HEK293 (cell line): ENCODE measurements at regions not wholly inside any gene's neighbourhood (a gene's known extent, or its start where the extent isn't known, plus 50 kb on each side); places are given as distances from the start of the nearest gene placed in this dataset.

Source experiments
- CTCF ChIA-PET: fragments of 350-600 bp; formaldehyde crosslinking; extraction: SDS; loops from one replicate; lab custom pipeline; 2021; ENCODE audit warnings: antibody characterized with exemption; lab: Yijun Ruan, JAX
- POLR2A ChIA-PET: fragments of 300-600 bp; formaldehyde crosslinking; extraction: SDS; loops from one replicate; lab custom pipeline; 2020; ENCODE audit warnings: antibody characterized with exemption, inconsistent platforms; lab: Yijun Ruan, JAX
- H3K27ac ChIP-seq: fragments of 200-500 bp; sonication (Bioruptor generic); 2 replicates; pipeline ENCODE4 v1.5.1; 2014; ENCODE audit warnings: low read depth, low read length, control low read depth, inconsistent platforms; ENCODE audit errors: extremely low read depth
- H3K36me3 ChIP-seq, 2 experiments: fragments of 200-500 bp in 1 of 2; sonication (Bioruptor generic) in 1 of 2; 1 replicate in 1 of 2; 2 replicates in 1 of 2; pipeline ENCODE4 v1.5.1; 2014 to 2017; ENCODE audit warnings: inconsistent platforms in 2 of 2, low read length in 2 of 2; ENCODE audit not compliant: control insufficient read depth in 2 of 2, insufficient read depth in 1 of 2
- H3K4me1 ChIP-seq: fragments of 200-500 bp; sonication (Bioruptor generic); 2 replicates; pipeline ENCODE4 v1.5.1; 2014; ENCODE audit warnings: mild to moderate bottlenecking, low read length, inconsistent platforms; ENCODE audit not compliant: control insufficient read depth, insufficient read depth
- H3K4me3 ChIP-seq: 2 replicates; pipeline ENCODE4 v1.5.1; 2011; ENCODE audit warnings: low read depth, mild to moderate bottlenecking, control low read depth, low read length, moderate library complexity
- H3K9me3 ChIP-seq: fragments of 200-500 bp; sonication (Bioruptor generic); 2 replicates; pipeline ENCODE4 v1.5.1; 2014; ENCODE audit warnings: low read depth, low read length, inconsistent platforms; ENCODE audit not compliant: control insufficient read depth, insufficient read depth
- GLIS2 ChIP-seq: fragments of 450-650 bp; formaldehyde crosslinking; IDR thresholded peaks from 2 replicates; pipeline ENCODE4 v1.5.1; 2016; ENCODE audit warnings: missing biosample characterization, missing genetic modification characterization
- IKZF3 ChIP-seq: fragments of 450-650 bp; IDR thresholded peaks from 2 replicates; pipeline ENCODE4 v1.5.0; 2018; ENCODE audit warnings: missing biosample characterization, mild to moderate bottlenecking, missing genetic modification characterization, moderate library complexity
- KLF9 ChIP-seq: fragments of 450-650 bp; formaldehyde crosslinking; IDR thresholded peaks from 2 replicates; pipeline ENCODE4 v1.5.1; 2016; ENCODE audit warnings: missing biosample characterization, missing genetic modification characterization, low read depth
- REST ChIP-seq: fragments of 450-650 bp; formaldehyde crosslinking; IDR thresholded peaks from 2 replicates; pipeline ENCODE4 v1.5.1; 2016; ENCODE audit warnings: missing biosample characterization, missing genetic modification characterization
- ZBTB10 ChIP-seq: fragments of 450-650 bp; formaldehyde crosslinking; IDR thresholded peaks from 2 replicates; pipeline ENCODE4 v1.5.1; 2016; ENCODE audit warnings: missing biosample characterization, missing genetic modification characterization
- ZBTB48 ChIP-seq: fragments of 450-650 bp; formaldehyde crosslinking; IDR thresholded peaks from 2 replicates; pipeline ENCODE4 v1.5.1; 2016; ENCODE audit warnings: missing biosample characterization, missing genetic modification characterization
- ZBTB49 ChIP-seq: fragments of 450-650 bp; formaldehyde crosslinking; IDR thresholded peaks from 2 replicates; pipeline ENCODE4 v1.5.1; 2016; ENCODE audit warnings: missing biosample characterization, missing genetic modification characterization, low read depth
- ZBTB7A ChIP-seq: fragments of 450-650 bp; formaldehyde crosslinking; IDR thresholded peaks from 2 replicates; pipeline ENCODE4 v1.5.1; 2016; ENCODE audit warnings: low read depth, missing biosample characterization, missing genetic modification characterization
- ZNF133 ChIP-seq: fragments of 450-650 bp; formaldehyde crosslinking; IDR thresholded peaks from 2 replicates; pipeline ENCODE4 v1.5.1; 2016; ENCODE audit warnings: missing biosample characterization, missing genetic modification characterization
- ZNF174 ChIP-seq: fragments of 450-650 bp; formaldehyde crosslinking; IDR thresholded peaks from 2 replicates; pipeline ENCODE4 v1.5.0; 2017; ENCODE audit warnings: missing biosample characterization, mild to moderate bottlenecking, missing genetic modification characterization
- ZNF266 ChIP-seq: fragments of 450-650 bp; formaldehyde crosslinking; IDR thresholded peaks from 2 replicates; pipeline ENCODE4 v1.5.1; 2016; ENCODE audit warnings: missing biosample characterization, missing genetic modification characterization, low read depth
- ZNF302 ChIP-seq: fragments of 450-650 bp; formaldehyde crosslinking; IDR thresholded peaks from 2 replicates; pipeline ENCODE4 v1.5.1; 2016; ENCODE audit warnings: missing biosample characterization, missing genetic modification characterization, low read depth
- ZNF391 ChIP-seq: fragments of 450-650 bp; formaldehyde crosslinking; IDR thresholded peaks from 2 replicates; pipeline ENCODE4 v1.5.1; 2016; ENCODE audit warnings: low read depth, missing biosample characterization, missing genetic modification characterization, borderline replicate concordance
- ZNF416 ChIP-seq: fragments of 450-650 bp; formaldehyde crosslinking; IDR thresholded peaks from 2 replicates; pipeline ENCODE4 v1.5.1; 2016; ENCODE audit warnings: missing biosample characterization, missing genetic modification characterization
- ZNF514 ChIP-seq: fragments of 450-650 bp; formaldehyde crosslinking; IDR thresholded peaks from 2 replicates; pipeline ENCODE4 v1.5.1; 2016; ENCODE audit warnings: missing biosample characterization, missing genetic modification characterization
- ZNF544 ChIP-seq: fragments of 450-650 bp; formaldehyde crosslinking; IDR thresholded peaks from 2 replicates; pipeline ENCODE4 v1.5.0; 2017; ENCODE audit warnings: missing biosample characterization, missing genetic modification characterization
- ZNF560 ChIP-seq: fragments of 450-650 bp; formaldehyde crosslinking; IDR thresholded peaks from 2 replicates; pipeline ENCODE4 v1.5.1; 2017; ENCODE audit warnings: missing biosample characterization, missing genetic modification characterization, borderline replicate concordance
- ZNF585B ChIP-seq: fragments of 450-650 bp; formaldehyde crosslinking; IDR thresholded peaks from 2 replicates; pipeline ENCODE4 v1.5.1; 2016; ENCODE audit warnings: missing biosample characterization, missing genetic modification characterization
- ZNF692 ChIP-seq: fragments of 450-650 bp; formaldehyde crosslinking; IDR thresholded peaks from 2 replicates; pipeline ENCODE4 v1.5.1; 2016; ENCODE audit warnings: missing biosample characterization, missing genetic modification characterization
- ZNF701 ChIP-seq: fragments of 450-650 bp; formaldehyde crosslinking; IDR thresholded peaks from 2 replicates; pipeline ENCODE4 v1.5.1; 2016; ENCODE audit warnings: missing biosample characterization, missing genetic modification characterization

GRCh38 chr5:174796711-174797192 lies 72.4 kb downstream of the MSX2 start:
- Histone ChIP-seq H3K27ac (no peak overlapping the region), H3K36me3 (no peaks in the 10 kb centered on the region), H3K9me3 (no peaks in the 10 kb centered on the region), H3K4me3 (no peak overlapping the region), H3K4me1 (no peaks in the 10 kb centered on the region)
- ChIA-PET POLR2A (no interaction called here), CTCF (interaction anchor here (1.0 kb wide), 1 partner anchor 377 kb away, joined by 3 read pairs; no protein-coding TSS in a partner anchor)
- TF ChIP-seq ZNF266 (no peak), ZNF391 (no peak), ZNF514 (tag by site-specific recombination) (no peak), ZNF302 (tag by site-specific recombination) (no peak), ZNF585B (tag by site-specific recombination) (no peak)

- Histone ChIP-seq H3K27ac (no peak overlapping the region), H3K9me3 (no peaks in the 10 kb centered on the region), H3K4me1 (no peaks in the 10 kb centered on the region), H3K36me3 (no peaks in the 10 kb centered on the region), H3K4me3 (no peak overlapping the region)
- CTCF ChIA-PET: interaction anchor here (0.6 to 6.3 kb wide), 15 partner anchors 11 to 1733 kb away, joined by 3 to 58 read pairs (median 4); no protein-coding TSS in a partner anchor
- POLR2A ChIA-PET: no interaction called here
- no peak for TF ChIP-seq KLF9 (tag by site-specific recombination)
- TF ChIP-seq ZBTB48 (tag by site-specific recombination): no peak
- TF ChIP-seq ZNF133 (tag by site-specific recombination): no peak
- TF ChIP-seq GLIS2 (tag by site-specific recombination): no peak
- no peak for TF ChIP-seq ZNF416 (tag by site-specific recombination)
- no peak for TF ChIP-seq ZBTB7A (tag by site-specific recombination)
- no peak for TF ChIP-seq ZBTB10 (tag by site-specific recombination)
- no peak for TF ChIP-seq ZBTB49 (tag by site-specific recombination)
- TF ChIP-seq ZNF544 (tag by site-specific recombination): no peak
- no peak for TF ChIP-seq IKZF3 (tag by site-specific recombination)
Observed at GRCh38 chr5:174794931-174795672, 70.7 kb downstream of the MSX2 start.

GRCh38 chr5:174793684-174794328 lies 69.4 kb downstream of the MSX2 start:
- POLR2A ChIA-PET: no interaction called here
- Histone ChIP-seq H3K9me3 (no peaks in the 10 kb centered on the region), H3K27ac (no peak overlapping the region), H3K4me1 (no peaks in the 10 kb centered on the region), H3K36me3 (no peaks in the 10 kb centered on the region), H3K4me3 (no peak overlapping the region)
- CTCF ChIA-PET: interaction anchor here (0.6 to 6.3 kb wide), 27 partner anchors 8 to 888 kb away, joined by 3 to 58 read pairs (median 4); partner anchors contain the start of gene NSG2
- TF ChIP-seq ZNF560 (tag by site-specific recombination) (no peak), ZNF174 (no peak), REST (tag by site-specific recombination) (no peak), ZNF692 (tag by site-specific recombination) (no peak), ZNF701 (no peak)
